ENCODE measurements at regions not wholly inside any gene's neighbourhood (a gene's known extent, or its start where the extent isn't known, plus 50 kb on each side); places are given as distances from the start of the nearest gene placed in this dataset.

DNA sequence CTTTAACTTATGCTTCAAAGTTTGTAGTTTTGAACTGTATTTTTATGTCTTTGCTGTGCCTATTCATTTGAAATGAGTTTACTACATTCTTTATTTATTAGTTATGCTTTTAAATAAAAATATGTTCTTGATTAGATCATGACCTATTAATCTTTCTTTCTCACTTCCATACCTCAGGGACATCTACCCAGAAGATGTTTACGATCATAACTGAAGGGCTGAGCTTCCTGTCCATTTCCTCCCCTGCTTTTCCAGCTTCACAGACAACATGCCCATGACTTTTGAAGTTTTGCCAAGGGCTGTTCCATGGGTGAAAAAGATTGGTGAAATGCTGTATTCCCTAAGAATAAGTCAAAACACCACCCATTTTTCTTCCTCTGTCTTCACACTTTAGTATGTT is 99.7 kb upstream of the DDIT4L start:
- TF ChIP-seq FOXP2 (optimal IDR thresholded peaks at IDR 0.05; ENCODE audit: borderline replicate concordance, extremely low read depth, extremely low read length, insufficient read depth) (no peak), TAF1 (IDR thresholded peaks at IDR 0.05; ENCODE audit: borderline replicate concordance, insufficient read depth, low read length) (no peak), SIN3A (IDR thresholded peaks at IDR 0.05; ENCODE audit: borderline replicate concordance, insufficient read depth, low read length) (no peak), POLR2AphosphoS5 (IDR thresholded peaks at IDR 0.05; ENCODE audit: low read depth, low read length) (no peak)
- TF ChIP-seq, protein P1, sequence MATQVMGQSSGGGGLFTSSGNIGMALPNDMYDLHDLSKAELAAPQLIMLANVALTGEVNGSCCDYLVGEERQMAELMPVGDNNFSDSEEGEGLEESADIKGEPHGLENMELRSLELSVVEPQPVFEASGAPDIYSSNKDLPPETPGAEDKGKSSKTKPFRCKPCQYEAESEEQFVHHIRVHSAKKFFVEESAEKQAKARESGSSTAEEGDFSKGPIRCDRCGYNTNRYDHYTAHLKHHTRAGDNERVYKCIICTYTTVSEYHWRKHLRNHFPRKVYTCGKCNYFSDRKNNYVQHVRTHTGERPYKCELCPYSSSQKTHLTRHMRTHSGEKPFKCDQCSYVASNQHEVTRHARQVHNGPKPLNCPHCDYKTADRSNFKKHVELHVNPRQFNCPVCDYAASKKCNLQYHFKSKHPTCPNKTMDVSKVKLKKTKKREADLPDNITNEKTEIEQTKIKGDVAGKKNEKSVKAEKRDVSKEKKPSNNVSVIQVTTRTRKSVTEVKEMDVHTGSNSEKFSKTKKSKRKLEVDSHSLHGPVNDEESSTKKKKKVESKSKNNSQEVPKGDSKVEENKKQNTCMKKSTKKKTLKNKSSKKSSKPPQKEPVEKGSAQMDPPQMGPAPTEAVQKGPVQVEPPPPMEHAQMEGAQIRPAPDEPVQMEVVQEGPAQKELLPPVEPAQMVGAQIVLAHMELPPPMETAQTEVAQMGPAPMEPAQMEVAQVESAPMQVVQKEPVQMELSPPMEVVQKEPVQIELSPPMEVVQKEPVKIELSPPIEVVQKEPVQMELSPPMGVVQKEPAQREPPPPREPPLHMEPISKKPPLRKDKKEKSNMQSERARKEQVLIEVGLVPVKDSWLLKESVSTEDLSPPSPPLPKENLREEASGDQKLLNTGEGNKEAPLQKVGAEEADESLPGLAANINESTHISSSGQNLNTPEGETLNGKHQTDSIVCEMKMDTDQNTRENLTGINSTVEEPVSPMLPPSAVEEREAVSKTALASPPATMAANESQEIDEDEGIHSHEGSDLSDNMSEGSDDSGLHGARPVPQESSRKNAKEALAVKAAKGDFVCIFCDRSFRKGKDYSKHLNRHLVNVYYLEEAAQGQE (IDR thresholded peaks at IDR 0.05; ENCODE audit: insufficient read depth in 1 of 2, low read depth in 2 of 2, low read length in 2 of 2): no peak

DNA sequence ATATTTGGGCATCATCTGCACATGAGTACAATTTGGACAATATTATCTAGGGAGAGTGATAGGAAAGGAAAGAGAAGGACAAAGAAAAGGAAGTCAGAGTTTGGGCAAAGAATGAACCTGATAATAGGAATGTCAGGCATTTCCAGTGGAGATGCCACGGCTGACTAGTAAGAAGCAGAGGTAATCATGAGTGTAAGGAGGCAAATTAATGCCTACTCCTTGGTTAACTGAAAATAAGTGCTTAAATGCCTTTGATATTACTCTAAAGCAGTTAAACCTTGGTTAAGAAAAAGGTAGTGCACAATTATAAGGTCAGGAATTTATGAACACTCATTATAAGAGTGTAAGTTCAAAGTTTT is 99.2 kb upstream of the DDIT4L start:
- TF ChIP-seq, protein P1 (IDR thresholded peaks at IDR 0.05; ENCODE audit: insufficient read depth in 1 of 2, low read depth in 2 of 2, low read length in 2 of 2): no peak
- TF ChIP-seq TAF1 (IDR thresholded peaks at IDR 0.05; ENCODE audit: borderline replicate concordance, insufficient read depth, low read length) (no peak), SIN3A (IDR thresholded peaks at IDR 0.05; ENCODE audit: borderline replicate concordance, insufficient read depth, low read length) (no peak), POLR2AphosphoS5 (IDR thresholded peaks at IDR 0.05; ENCODE audit: low read depth, low read length) (no peak), FOXP2 (optimal IDR thresholded peaks at IDR 0.05; ENCODE audit: borderline replicate concordance, extremely low read depth, extremely low read length, insufficient read depth) (no peak)

DNA sequence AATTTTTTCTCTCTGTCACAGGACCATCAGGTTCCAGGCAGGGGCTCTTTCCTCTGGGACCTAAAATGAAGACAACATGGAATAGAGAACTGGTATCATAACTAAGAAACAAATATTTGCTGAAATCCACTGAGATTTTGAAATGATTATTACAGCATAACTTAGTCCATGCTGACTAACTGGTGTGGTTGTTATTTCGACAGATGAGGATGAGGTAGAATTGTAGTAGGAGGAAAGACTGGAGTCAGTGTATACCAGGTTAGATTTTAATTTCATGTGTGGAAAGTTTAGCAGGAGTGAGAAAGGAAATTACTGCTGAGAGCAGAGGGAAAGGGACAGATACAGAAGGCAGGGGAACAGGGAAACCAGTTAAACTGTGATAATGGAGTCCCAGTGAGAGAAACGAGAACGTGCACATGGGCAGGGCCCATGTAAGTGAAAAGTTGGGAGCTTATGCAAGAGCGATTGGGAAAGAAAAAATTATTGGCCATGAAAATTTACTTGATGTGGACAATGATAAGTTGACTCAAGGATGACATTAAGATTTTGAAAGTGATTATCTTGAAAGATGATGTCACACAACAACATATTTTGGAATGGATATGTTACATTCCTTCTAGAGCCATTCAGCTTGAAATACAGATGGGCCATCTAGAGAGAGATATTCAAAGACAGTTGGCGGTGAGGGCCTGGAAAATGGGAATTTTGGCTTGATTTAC is 98.7 kb upstream of the DDIT4L start:
- TF ChIP-seq, protein P1 (IDR thresholded peaks at IDR 0.05; ENCODE audit: insufficient read depth in 1 of 2, low read depth in 2 of 2, low read length in 2 of 2): no peak
- TF ChIP-seq SIN3A (IDR thresholded peaks at IDR 0.05; ENCODE audit: borderline replicate concordance, insufficient read depth, low read length) (no peak), POLR2AphosphoS5 (IDR thresholded peaks at IDR 0.05; ENCODE audit: low read depth, low read length) (no peak)

DNA sequence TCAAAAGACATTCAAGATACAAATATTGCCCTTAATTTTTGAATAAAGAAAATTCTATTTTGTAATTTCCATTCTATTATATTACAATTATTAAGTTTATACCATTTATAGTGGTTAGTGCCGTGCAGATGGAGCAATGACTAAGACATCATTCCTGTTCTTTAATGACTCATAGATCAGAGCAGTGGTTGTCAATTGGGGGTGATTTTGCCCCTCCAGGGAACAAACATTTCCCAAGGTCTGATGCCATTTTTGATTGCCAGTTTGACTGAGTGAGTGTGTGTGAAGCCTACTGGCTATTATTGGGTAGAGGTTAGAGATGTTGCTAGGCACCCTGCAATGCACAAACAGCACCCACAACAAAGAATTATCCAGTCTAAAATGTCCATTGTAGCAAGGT is 97.9 kb upstream of the DDIT4L start:
- no peak for TF ChIP-seq TAF1 (IDR thresholded peaks at IDR 0.05; ENCODE audit: borderline replicate concordance, insufficient read depth, low read length)
- TF ChIP-seq, protein P1 (IDR thresholded peaks at IDR 0.05; ENCODE audit: insufficient read depth in 1 of 2, low read depth in 2 of 2, low read length in 2 of 2): no peak
- TF ChIP-seq SIN3A (IDR thresholded peaks at IDR 0.05; ENCODE audit: borderline replicate concordance, insufficient read depth, low read length): no peak
- no peak for TF ChIP-seq POLR2AphosphoS5 (IDR thresholded peaks at IDR 0.05; ENCODE audit: low read depth, low read length)
- TF ChIP-seq FOXP2 (optimal IDR thresholded peaks at IDR 0.05; ENCODE audit: borderline replicate concordance, extremely low read depth, extremely low read length, insufficient read depth): no peak

DNA sequence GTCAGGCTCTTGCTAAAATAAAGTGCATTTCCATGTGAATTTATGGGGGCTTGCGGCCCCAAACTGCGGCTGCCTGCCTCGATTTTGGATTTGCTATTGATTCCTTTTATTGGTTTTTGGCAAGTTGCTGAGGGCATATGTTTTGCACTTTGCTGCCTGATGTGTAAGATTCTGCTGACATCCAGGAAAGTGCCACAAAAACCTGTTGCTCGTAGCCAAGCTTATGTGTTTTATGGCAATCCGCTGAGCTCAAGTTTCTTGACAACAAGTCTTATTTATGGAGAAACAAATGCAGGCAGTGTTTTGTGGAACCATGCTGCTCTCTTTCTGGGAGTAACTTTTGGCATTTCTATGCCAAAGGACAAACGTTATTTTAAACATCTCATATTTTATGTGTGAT is 97.3 kb upstream of the DDIT4L start:
- TF ChIP-seq, protein P1 (IDR thresholded peaks at IDR 0.05; ENCODE audit: insufficient read depth in 1 of 2, low read depth in 2 of 2, low read length in 2 of 2): no peak
- TF ChIP-seq TAF1 (IDR thresholded peaks at IDR 0.05; ENCODE audit: borderline replicate concordance, insufficient read depth, low read length) (no peak), POLR2AphosphoS5 (IDR thresholded peaks at IDR 0.05; ENCODE audit: low read depth, low read length) (no peak), FOXP2 (optimal IDR thresholded peaks at IDR 0.05; ENCODE audit: borderline replicate concordance, extremely low read depth, extremely low read length, insufficient read depth) (no peak)
